ENCODE measurements at regions not wholly inside any gene's neighbourhood (a gene's known extent, or its start where the extent isn't known, plus 50 kb on each side); places are given as distances from the start of the nearest gene placed in this dataset.

GRCh38 chr15:77712438-77712837 is 79.7 kb upstream of the LINGO1 start:
- no peak for TF ChIP-seq CTCF (IDR thresholded peaks at IDR 0.05)
- no peak for TF ChIP-seq EZH2 (IDR thresholded peaks at IDR 0.05)
- TF ChIP-seq EZH2phosphoT487 (IDR thresholded peaks at IDR 0.05) = no peak

Data from neural progenitor cell (in vitro differentiated cells).